Right lobe of liver (tissue), 4 donors: ENCODE measurements at regions not wholly inside any gene's neighbourhood (a gene's known extent, or its start where the extent isn't known, plus 50 kb on each side); places are given as distances from the start of the nearest gene placed in this dataset.

Source experiments
- CTCF ChIP-seq, 4 donors: fragments of 200-600 bp in 3 of 4; fragments of 450-650 bp in 1 of 4; IDR thresholded peaks; one replicate each; pipeline versions ENCODE4 v1.5.1 to v1.8.0; 2016 to 2022; ENCODE audit warnings: antibody characterized with exemption in 4 of 4, mild to moderate bottlenecking in 2 of 4
- POLR2A ChIP-seq: fragments of 450-650 bp; IDR thresholded peaks from one replicate; pipeline ENCODE4 v1.6.1; 2017; ENCODE audit warnings: antibody characterized with exemption, mild to moderate bottlenecking
- donor health status: DM: no; HTN: no; CAD: no.
- donor health status: DM: no; HTN: no; CAD: no.
- donor health status: DM: no; HTN: yes; CAD: no.

DNA sequence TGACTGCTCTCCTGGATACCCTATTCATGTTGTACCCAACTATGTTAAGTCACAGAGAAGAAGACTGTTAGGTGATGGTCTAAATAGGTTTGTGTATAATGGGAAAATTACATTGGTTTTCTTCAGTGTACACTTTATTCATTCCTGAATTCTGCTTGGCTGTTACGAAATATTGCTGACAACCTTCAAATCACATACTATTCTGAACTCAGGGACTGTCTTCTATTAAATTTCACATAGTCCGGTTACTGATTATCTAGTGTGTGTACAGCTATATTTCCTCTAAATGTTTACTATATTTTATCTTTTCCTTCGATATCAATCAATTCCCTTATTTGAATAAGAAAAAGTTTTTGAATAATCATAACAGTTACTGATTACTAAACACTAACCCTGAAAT lies 1090.3 kb upstream of the CITED2 start:
- TF ChIP-seq POLR2A: no peak
- no peak for TF ChIP-seq CTCF (IDR thresholded peaks at IDR 0.05)
